SK-N-SH (cell line): ENCODE measurements at regions not wholly inside any gene's neighbourhood (a gene's known extent, or its start where the extent isn't known, plus 50 kb on each side); places are given as distances from the start of the nearest gene placed in this dataset.

ENCODE experiments used
- CTCF ChIA-PET: fragments of 300-600, 350-600 bp; formaldehyde crosslinking; extraction: SDS; loops from one replicate; lab custom pipeline; 2021; lab: Yijun Ruan, JAX
- POLR2A ChIA-PET: fragments of 350-600 bp; sonication (Branson Sonifier 250); formaldehyde crosslinking; extraction: SDS; loops from one replicate; lab custom pipeline; 2020; ENCODE audit warnings: antibody characterized with exemption, inconsistent platforms; lab: Yijun Ruan, JAX
- DNase-seq: peaks from one replicate; pipeline ENCODE4 v3.0.0; 2012
- H2AFZ ChIP-seq: fragments of 200-600 bp; sonication (generic); 2 replicates; pipeline ENCODE4 v1.8.1; 2016; ENCODE audit warnings: antibody characterized with exemption, mild to moderate bottlenecking, low read depth
- H3F3A ChIP-seq: fragments of 200-600 bp; sonication (generic); replicated peaks from 2 replicates; pipeline ENCODE3; 2016; ENCODE audit warnings: antibody characterized with exemption, mild to moderate bottlenecking; ENCODE audit not compliant: insufficient read depth
- H3K27ac ChIP-seq, 2 experiments: fragments of 200-500 bp in 1 of 2; fragments of 200-600 bp in 1 of 2; sonication (Bioruptor generic) in 1 of 2; sonication (generic), shearing (Covaris generic) in 1 of 2; 2 replicates each; pipeline versions ENCODE4 v1.5.1 to v1.6.1; 2014 to 2016; ENCODE audit warnings: low read depth in 2 of 2, inconsistent platforms in 1 of 2, low read length in 1 of 2, mild to moderate bottlenecking in 1 of 2, mixed read lengths in 1 of 2
- H3K27me3 ChIP-seq: fragments of 200-600 bp; sonication (generic), shearing (Covaris generic); 2 replicates; pipeline ENCODE4 v1.6.1; 2016; ENCODE audit warnings: mixed run types; ENCODE audit not compliant: insufficient read depth
- H3K36me3 ChIP-seq, 2 experiments: fragments of 200-500 bp in 1 of 2; fragments of 200-600 bp in 1 of 2; sonication (Bioruptor generic) in 1 of 2; sonication (generic) in 1 of 2; replicated peaks in 1 of 2; 2 replicates each; pipeline versions ENCODE3 to v1.5.1; 2014 to 2016; ENCODE audit warnings: low read length in 1 of 2, mild to moderate bottlenecking in 1 of 2; ENCODE audit not compliant: insufficient read depth in 2 of 2, control insufficient read depth in 1 of 2
- H3K4me1 ChIP-seq, 2 experiments: fragments of 200-500 bp in 1 of 2; fragments of 200-600 bp in 1 of 2; sonication (Bioruptor generic) in 1 of 2; sonication (generic), shearing (Covaris generic) in 1 of 2; 2 replicates each; pipeline versions ENCODE4 v1.5.1 to v1.6.1; 2014 to 2016; ENCODE audit warnings: low read depth in 1 of 2, low read length in 1 of 2, mixed run types in 1 of 2; ENCODE audit not compliant: insufficient read depth in 2 of 2, control insufficient read depth in 1 of 2
- H3K4me2 ChIP-seq: fragments of 200-600 bp; sonication (generic), shearing (Covaris generic); 2 replicates; pipeline ENCODE4 v1.6.1; 2017; ENCODE audit warnings: mixed run types
- H3K4me3 ChIP-seq, 2 experiments: fragments of 200-500 bp in 1 of 2; fragments of 200-600 bp in 1 of 2; sonication (Bioruptor generic) in 1 of 2; sonication (generic), shearing (Covaris generic) in 1 of 2; 2 replicates each; pipeline versions ENCODE4 v1.5.1 to v1.8.1; 2014 to 2016; ENCODE audit warnings: low read depth in 2 of 2, inconsistent platforms in 1 of 2, low read length in 1 of 2, mild to moderate bottlenecking in 1 of 2, mixed read lengths in 1 of 2, moderate library complexity in 1 of 2
- H3K79me2 ChIP-seq: fragments of 200-600 bp; sonication (generic); 2 replicates; pipeline ENCODE4 v1.8.1; 2017; ENCODE audit warnings: mild to moderate bottlenecking; ENCODE audit not compliant: insufficient read depth
- H3K9ac ChIP-seq: fragments of 200-600 bp; sonication (generic); 2 replicates; pipeline ENCODE4 v1.6.1; 2017; ENCODE audit warnings: mixed run types
- H3K9me2 ChIP-seq: fragments of 200-600 bp; sonication (generic); 2 replicates; pipeline ENCODE4 v1.6.1; 2017; ENCODE audit warnings: mixed run types
- H3K9me3 ChIP-seq: fragments of 200-600 bp; sonication (generic); 2 replicates; pipeline ENCODE4 v1.6.1; 2017; ENCODE audit warnings: mixed run types, mild to moderate bottlenecking, moderate library complexity
- H4K20me1 ChIP-seq: fragments of 200-600 bp; sonication (generic); 2 replicates; pipeline ENCODE4 v1.6.1; 2017; ENCODE audit warnings: mild to moderate bottlenecking, mixed run types; ENCODE audit not compliant: insufficient read depth
- CHD2 ChIP-seq: fragments of 150-350 bp; IDR thresholded peaks from 2 replicates; pipeline ENCODE4 v1.6.1; 2018; ENCODE audit warnings: low read length; ENCODE audit not compliant: partially characterized antibody
- EP300 ChIP-seq, 2 experiments: IDR thresholded peaks; 2 replicates each; pipeline versions ENCODE4 v1.4.0 to v1.6.1; 2012; ENCODE audit warnings: borderline replicate concordance in 1 of 2, low read depth in 1 of 2, low read length in 1 of 2
- FOXM1 ChIP-seq: IDR thresholded peaks from 2 replicates; pipeline ENCODE4 v1.4.0; 2012; ENCODE audit warnings: low read depth, mild to moderate bottlenecking
- JUND ChIP-seq: IDR thresholded peaks from 2 replicates; pipeline ENCODE4 v1.4.0; 2012
- NFIC ChIP-seq: IDR thresholded peaks from 2 replicates; pipeline ENCODE4 v1.4.0; 2012; ENCODE audit warnings: borderline replicate concordance
- PBX3 ChIP-seq: IDR thresholded peaks from 2 replicates; pipeline ENCODE4; 2012
- RCOR1 ChIP-seq: fragments of 150-350 bp; IDR thresholded peaks from 2 replicates; pipeline ENCODE4 v1.6.1; 2017; ENCODE audit warnings: antibody characterized with exemption, low read length
- REST ChIP-seq: IDR thresholded peaks from 2 replicates; pipeline ENCODE4 v1.6.1; 2012; ENCODE audit warnings: mild to moderate bottlenecking, low read depth, low read length, moderate library complexity
- SMC3 ChIP-seq: IDR thresholded peaks from 2 replicates; pipeline ENCODE4 v1.6.1; 2012; ENCODE audit warnings: low read depth, low read length, improper control_type of control experiment
- TEAD4 ChIP-seq: IDR thresholded peaks from 2 replicates; pipeline ENCODE4 v1.4.0; 2012; ENCODE audit warnings: mild to moderate bottlenecking, borderline replicate concordance; ENCODE audit not compliant: insufficient read depth
- WGBS: methylation state at CpG from one replicate; pipeline ENCODE4 v1.1.6; 2017; ENCODE audit warnings: low lambda C conversion rate; 5-methylcytosine and 5-hydroxymethylcytosine counted together
- TF ChIP-seq, protein P1 (sequence below): fragments of 150-350 bp; IDR thresholded peaks from 2 replicates; pipeline ENCODE4 v1.6.1; 2016; ENCODE audit warnings: mild to moderate bottlenecking, low read depth, low read length
- TF ChIP-seq, protein P2 (sequence below): fragments of 200-600 bp; sonication (generic); IDR thresholded peaks from 2 replicates; pipeline ENCODE4 v1.6.1; 2017; ENCODE audit warnings: antibody characterized with exemption, mild to moderate bottlenecking, moderate library complexity
- TF ChIP-seq, protein P3 (sequence below): IDR thresholded peaks from 2 replicates; pipeline ENCODE4 v1.4.0; 2012; ENCODE audit warnings: low read depth
- TF ChIP-seq, protein P4 (sequence below): fragments of 150-350 bp; IDR thresholded peaks from 2 replicates; pipeline ENCODE4 v1.6.1; 2017; ENCODE audit warnings: antibody characterized with exemption, low read length, low read depth, borderline replicate concordance

DNA sequence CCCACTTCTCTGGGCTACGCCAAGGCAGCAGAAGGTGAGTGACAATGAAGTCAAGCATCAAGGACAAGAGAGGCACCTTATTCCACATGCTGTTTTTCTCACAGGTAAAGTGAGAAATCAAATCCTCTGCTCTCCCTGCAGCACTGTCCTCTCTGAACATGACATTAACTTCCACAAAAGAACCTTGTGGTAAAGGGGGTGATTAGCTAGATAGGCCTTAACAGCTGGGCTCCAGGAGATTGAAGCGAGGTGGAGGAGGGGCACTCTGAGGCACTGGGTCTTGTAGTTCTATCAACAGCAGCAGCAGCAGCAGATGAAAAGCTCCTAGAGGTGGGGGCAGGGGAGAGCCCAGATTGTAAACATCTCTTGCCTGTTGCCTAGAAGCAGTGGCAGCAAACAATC is 96.8 kb upstream of the CXXC4 start:
- no peak overlapping the region for H3K4me2 ChIP-seq
- H3F3A ChIP-seq = no peaks in the 10 kb centered on the region
- no peaks in the 10 kb centered on the region for H4K20me1 ChIP-seq
- no peaks in the 10 kb centered on the region for H3K27me3 ChIP-seq
- H3K79me2 ChIP-seq = no peaks in the 10 kb centered on the region
- H2AFZ ChIP-seq = no peak overlapping the region
- ChIA-PET CTCF (no interaction called here), POLR2A (no interaction called here)
- H3K9ac ChIP-seq = no peak overlapping the region
- TF ChIP-seq, protein P1, sequence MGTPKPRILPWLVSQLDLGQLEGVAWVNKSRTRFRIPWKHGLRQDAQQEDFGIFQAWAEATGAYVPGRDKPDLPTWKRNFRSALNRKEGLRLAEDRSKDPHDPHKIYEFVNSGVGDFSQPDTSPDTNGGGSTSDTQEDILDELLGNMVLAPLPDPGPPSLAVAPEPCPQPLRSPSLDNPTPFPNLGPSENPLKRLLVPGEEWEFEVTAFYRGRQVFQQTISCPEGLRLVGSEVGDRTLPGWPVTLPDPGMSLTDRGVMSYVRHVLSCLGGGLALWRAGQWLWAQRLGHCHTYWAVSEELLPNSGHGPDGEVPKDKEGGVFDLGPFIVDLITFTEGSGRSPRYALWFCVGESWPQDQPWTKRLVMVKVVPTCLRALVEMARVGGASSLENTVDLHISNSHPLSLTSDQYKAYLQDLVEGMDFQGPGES = no peak
- TF ChIP-seq JUND = no peak
- no peak for TF ChIP-seq RCOR1
- TF ChIP-seq, protein P2, sequence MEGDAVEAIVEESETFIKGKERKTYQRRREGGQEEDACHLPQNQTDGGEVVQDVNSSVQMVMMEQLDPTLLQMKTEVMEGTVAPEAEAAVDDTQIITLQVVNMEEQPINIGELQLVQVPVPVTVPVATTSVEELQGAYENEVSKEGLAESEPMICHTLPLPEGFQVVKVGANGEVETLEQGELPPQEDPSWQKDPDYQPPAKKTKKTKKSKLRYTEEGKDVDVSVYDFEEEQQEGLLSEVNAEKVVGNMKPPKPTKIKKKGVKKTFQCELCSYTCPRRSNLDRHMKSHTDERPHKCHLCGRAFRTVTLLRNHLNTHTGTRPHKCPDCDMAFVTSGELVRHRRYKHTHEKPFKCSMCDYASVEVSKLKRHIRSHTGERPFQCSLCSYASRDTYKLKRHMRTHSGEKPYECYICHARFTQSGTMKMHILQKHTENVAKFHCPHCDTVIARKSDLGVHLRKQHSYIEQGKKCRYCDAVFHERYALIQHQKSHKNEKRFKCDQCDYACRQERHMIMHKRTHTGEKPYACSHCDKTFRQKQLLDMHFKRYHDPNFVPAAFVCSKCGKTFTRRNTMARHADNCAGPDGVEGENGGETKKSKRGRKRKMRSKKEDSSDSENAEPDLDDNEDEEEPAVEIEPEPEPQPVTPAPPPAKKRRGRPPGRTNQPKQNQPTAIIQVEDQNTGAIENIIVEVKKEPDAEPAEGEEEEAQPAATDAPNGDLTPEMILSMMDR = no peak
- TF ChIP-seq REST = no peak
- no peak for TF ChIP-seq SMC3
- TF ChIP-seq FOXM1 = no peak
- TF ChIP-seq, protein P3, sequence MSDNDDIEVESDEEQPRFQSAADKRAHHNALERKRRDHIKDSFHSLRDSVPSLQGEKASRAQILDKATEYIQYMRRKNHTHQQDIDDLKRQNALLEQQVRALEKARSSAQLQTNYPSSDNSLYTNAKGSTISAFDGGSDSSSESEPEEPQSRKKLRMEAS = no peak
- TF ChIP-seq, protein P4, sequence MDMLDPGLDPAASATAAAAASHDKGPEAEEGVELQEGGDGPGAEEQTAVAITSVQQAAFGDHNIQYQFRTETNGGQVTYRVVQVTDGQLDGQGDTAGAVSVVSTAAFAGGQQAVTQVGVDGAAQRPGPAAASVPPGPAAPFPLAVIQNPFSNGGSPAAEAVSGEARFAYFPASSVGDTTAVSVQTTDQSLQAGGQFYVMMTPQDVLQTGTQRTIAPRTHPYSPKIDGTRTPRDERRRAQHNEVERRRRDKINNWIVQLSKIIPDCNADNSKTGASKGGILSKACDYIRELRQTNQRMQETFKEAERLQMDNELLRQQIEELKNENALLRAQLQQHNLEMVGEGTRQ = no peak
- no peak for TF ChIP-seq TEAD4
- TF ChIP-seq PBX3 = no peak
- no peak for TF ChIP-seq EP300 (IDR thresholded peaks at IDR 0.05; ENCODE audit: borderline replicate concordance in 1 of 2, low read depth in 1 of 2, low read length in 1 of 2)
- no peak for TF ChIP-seq NFIC
- TF ChIP-seq CHD2 = no peak
- no peaks in the 10 kb centered on the region for H3K9me2 ChIP-seq
- WGBS = 21% methylated on average over 2 of the region's 2 CpGs
- H3K36me3 ChIP-seq = no peaks in the 10 kb centered on the region
- H3K27ac ChIP-seq = no peak overlapping the region
- no peak overlapping the region for H3K4me3 ChIP-seq
- H3K4me1 ChIP-seq = no peaks in the 10 kb centered on the region
- H3K9me3 ChIP-seq = no peaks in the 10 kb centered on the region
- DNase-seq = no peak
